Mammary epithelial cell (primary cell): ENCODE measurements at regions not wholly inside any gene's neighbourhood (a gene's known extent, or its start where the extent isn't known, plus 50 kb on each side); places are given as distances from the start of the nearest gene placed in this dataset.
"Not testable (repeated sequence)": the region's sequence is repeated elsewhere in the genome, so short reads cannot be mapped to it uniquely, and the experiment has no call there.

ENCODE experiments used
- EZH2 ChIP-seq: IDR thresholded peaks from 2 replicates; pipeline ENCODE4 v1.6.1; 2012; ENCODE audit warnings: low read length, inconsistent platforms, borderline replicate concordance
- TF ChIP-seq, protein P1 (sequence below), 2 donors: IDR thresholded peaks in 1 of 2; conservative IDR thresholded peaks in 1 of 2; 2 replicates each; pipeline ENCODE4 v1.5.1; 2011 to 2012; ENCODE audit warnings: inconsistent platforms in 2 of 2, low read length in 2 of 2, mild to moderate bottlenecking in 2 of 2, control low read depth in 1 of 2, low read depth in 1 of 2; ENCODE audit not compliant: insufficient read depth in 1 of 2; ENCODE audit errors: extremely low read depth in 1 of 2

DNA sequence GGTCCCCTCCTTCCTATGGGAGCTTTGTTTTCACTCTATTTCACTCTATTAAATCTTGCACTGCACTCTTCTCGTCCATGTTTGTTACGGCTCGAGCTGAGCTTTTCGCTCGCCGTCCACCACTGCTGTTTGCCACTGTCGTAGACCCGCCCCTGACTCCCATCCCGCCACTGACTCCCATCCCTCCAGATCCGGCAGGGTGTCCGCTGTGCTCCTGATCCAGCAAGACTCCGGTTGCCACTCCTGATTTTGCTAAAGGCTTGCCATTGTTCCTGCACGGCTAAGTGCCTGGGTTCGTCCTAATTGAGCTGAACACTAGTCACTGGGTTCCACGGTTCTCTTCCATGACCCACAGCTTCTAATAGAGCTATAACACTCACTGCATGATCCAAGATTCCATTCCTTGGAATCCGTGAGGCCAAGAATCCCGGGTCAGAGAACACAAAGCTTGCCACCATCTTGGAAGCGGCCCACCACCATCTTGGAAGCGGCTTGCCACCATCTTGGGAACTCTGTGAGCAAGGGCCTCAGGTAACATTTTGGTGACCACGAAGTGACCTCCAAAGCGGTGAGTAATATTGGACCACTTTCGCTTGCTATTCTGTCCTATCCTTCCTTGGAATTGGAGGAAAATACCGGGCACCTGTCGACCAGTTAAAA is 2025.4 kb downstream of the OLFM4 start:
- TF ChIP-seq, protein P1, sequence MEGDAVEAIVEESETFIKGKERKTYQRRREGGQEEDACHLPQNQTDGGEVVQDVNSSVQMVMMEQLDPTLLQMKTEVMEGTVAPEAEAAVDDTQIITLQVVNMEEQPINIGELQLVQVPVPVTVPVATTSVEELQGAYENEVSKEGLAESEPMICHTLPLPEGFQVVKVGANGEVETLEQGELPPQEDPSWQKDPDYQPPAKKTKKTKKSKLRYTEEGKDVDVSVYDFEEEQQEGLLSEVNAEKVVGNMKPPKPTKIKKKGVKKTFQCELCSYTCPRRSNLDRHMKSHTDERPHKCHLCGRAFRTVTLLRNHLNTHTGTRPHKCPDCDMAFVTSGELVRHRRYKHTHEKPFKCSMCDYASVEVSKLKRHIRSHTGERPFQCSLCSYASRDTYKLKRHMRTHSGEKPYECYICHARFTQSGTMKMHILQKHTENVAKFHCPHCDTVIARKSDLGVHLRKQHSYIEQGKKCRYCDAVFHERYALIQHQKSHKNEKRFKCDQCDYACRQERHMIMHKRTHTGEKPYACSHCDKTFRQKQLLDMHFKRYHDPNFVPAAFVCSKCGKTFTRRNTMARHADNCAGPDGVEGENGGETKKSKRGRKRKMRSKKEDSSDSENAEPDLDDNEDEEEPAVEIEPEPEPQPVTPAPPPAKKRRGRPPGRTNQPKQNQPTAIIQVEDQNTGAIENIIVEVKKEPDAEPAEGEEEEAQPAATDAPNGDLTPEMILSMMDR (conservative IDR thresholded peaks at IDR 0.05 in 1 of 2, IDR thresholded peaks at IDR 0.05 in 1 of 2; ENCODE audit: extremely low read depth in 1 of 2, insufficient read depth in 1 of 2, low read depth in 1 of 2, low read length in 2 of 2): not testable (repeated sequence)
- not testable (repeated sequence) for TF ChIP-seq EZH2
